ENCODE measurements at regions not wholly inside any gene's neighbourhood (a gene's known extent, or its start where the extent isn't known, plus 50 kb on each side); places are given as distances from the start of the nearest gene placed in this dataset.

- no peak for ATAC-seq
- H3K27ac ChIP-seq: no peak overlapping the region
- WGBS, 2 donors (ENCODE audit: low coverage in 1 of 2): 80% methylated on average over 1 of the region's 1 CpG; no CpG with 5 or more reads in 1 of the 2 donors
Measured at GRCh38 chrY:15415165-15415564, 890.8 kb downstream of the NLGN4Y start.

GRCh38 chrY:15418613-15419012 is 894.3 kb downstream of the NLGN4Y start:
- TF ChIP-seq POLR2AphosphoS5 (IDR thresholded peaks at IDR 0.05) (no peak), POLR2A (IDR thresholded peaks at IDR 0.05) (no peak), EP300 (IDR thresholded peaks at IDR 0.05) (no peak), CTCF (IDR thresholded peaks at IDR 0.05) (no peak)
- ATAC-seq: no peak
- Histone ChIP-seq H3K36me3 (no peaks in the 10 kb centered on the region), H3K4me3 (no peak overlapping the region), H3K4me1 (peaks cover 0 to under 1% (median 0%) of the 10 kb centered on the region in 3 donors), H3K9me3 (no peaks in the 10 kb centered on the region), H3K27ac (no peak overlapping the region), H3K27me3 (no peaks in the 10 kb centered on the region)

More at GRCh38 chrY:15415165-15415564, 890.8 kb downstream of the NLGN4Y start:
- Histone ChIP-seq H3K36me3 (no peaks in the 10 kb centered on the region), H3K27me3 (no peaks in the 10 kb centered on the region), H3K4me1 (no peaks in the 10 kb centered on the region), H3K4me3 (no peak overlapping the region), H3K9me3 (no peaks in the 10 kb centered on the region)
- TF ChIP-seq POLR2A (IDR thresholded peaks at IDR 0.05): no peak
- TF ChIP-seq CTCF (IDR thresholded peaks at IDR 0.05): no peak
- no peak for TF ChIP-seq EP300 (IDR thresholded peaks at IDR 0.05)
- no peak for TF ChIP-seq POLR2AphosphoS5 (IDR thresholded peaks at IDR 0.05)

GRCh38 chrY:15424665-15425132 is 900.4 kb downstream of the NLGN4Y start:
- Histone ChIP-seq H3K27ac (peak overlapping the region in 2 of 4 donors; percentile 79 to 83), H3K4me3 (peak overlapping the region; percentile 48 to 81), H3K9me3 (no peaks in the 10 kb centered on the region), H3K36me3 (no peaks in the 10 kb centered on the region), H3K4me1 (peaks cover 0 to 17% (median 0%) of the 10 kb centered on the region in 3 donors), H3K27me3 (no peaks in the 10 kb centered on the region)
- ATAC-seq: no peak
- 0% methylated on average over 2 of the region's 6 CpGs; no CpG with 5 or more reads in 1 of the 2 donors for WGBS, 2 donors (ENCODE audit: low coverage in 1 of 2)
- no peak for TF ChIP-seq EP300 (IDR thresholded peaks at IDR 0.05)
- no peak for TF ChIP-seq POLR2AphosphoS5 (IDR thresholded peaks at IDR 0.05)
- TF ChIP-seq CTCF (IDR thresholded peaks at IDR 0.05): no peak
- no peak for TF ChIP-seq POLR2A (IDR thresholded peaks at IDR 0.05)

- TF ChIP-seq EP300 (IDR thresholded peaks at IDR 0.05): no peak
- TF ChIP-seq POLR2A (IDR thresholded peaks at IDR 0.05): no peak
- TF ChIP-seq POLR2AphosphoS5 (IDR thresholded peaks at IDR 0.05): no peak
- TF ChIP-seq CTCF (IDR thresholded peaks at IDR 0.05): no peak
- WGBS, 2 donors (ENCODE audit: low coverage in 1 of 2): 95% methylated on average over 3 of the region's 4 CpGs; no CpG with 5 or more reads in 1 of the 2 donors
- Histone ChIP-seq H3K4me1 (no peaks in the 10 kb centered on the region), H3K36me3 (no peaks in the 10 kb centered on the region), H3K9me3 (no peaks in the 10 kb centered on the region), H3K27me3 (no peaks in the 10 kb centered on the region), H3K4me3 (no peak overlapping the region), H3K27ac (no peak overlapping the region)
- ATAC-seq: no peak
Measured at GRCh38 chrY:15440021-15440695, 915.8 kb downstream of the NLGN4Y start.

Data from gastroesophageal sphincter (tissue), 4 donors.